ENCODE measurements at regions not wholly inside any gene's neighbourhood (a gene's known extent, or its start where the extent isn't known, plus 50 kb on each side); places are given as distances from the start of the nearest gene placed in this dataset.

GRCh38 chr10:124184208-124184830 lies 90.9 kb upstream of the CHST15 start:
- DNase-seq (ENCODE audit: low spot score) = no peak

GRCh38 chr10:124183617-124184016 lies 90.2 kb upstream of the CHST15 start:
- DNase-seq (ENCODE audit: low spot score) = no peak

GRCh38 chr10:124182088-124182541 lies 88.7 kb upstream of the CHST15 start:
- no peak for DNase-seq (ENCODE audit: low spot score)

GRCh38 chr10:124181656-124182055 lies 88.3 kb upstream of the CHST15 start:
- DNase-seq (ENCODE audit: low spot score) = no peak

DNA sequence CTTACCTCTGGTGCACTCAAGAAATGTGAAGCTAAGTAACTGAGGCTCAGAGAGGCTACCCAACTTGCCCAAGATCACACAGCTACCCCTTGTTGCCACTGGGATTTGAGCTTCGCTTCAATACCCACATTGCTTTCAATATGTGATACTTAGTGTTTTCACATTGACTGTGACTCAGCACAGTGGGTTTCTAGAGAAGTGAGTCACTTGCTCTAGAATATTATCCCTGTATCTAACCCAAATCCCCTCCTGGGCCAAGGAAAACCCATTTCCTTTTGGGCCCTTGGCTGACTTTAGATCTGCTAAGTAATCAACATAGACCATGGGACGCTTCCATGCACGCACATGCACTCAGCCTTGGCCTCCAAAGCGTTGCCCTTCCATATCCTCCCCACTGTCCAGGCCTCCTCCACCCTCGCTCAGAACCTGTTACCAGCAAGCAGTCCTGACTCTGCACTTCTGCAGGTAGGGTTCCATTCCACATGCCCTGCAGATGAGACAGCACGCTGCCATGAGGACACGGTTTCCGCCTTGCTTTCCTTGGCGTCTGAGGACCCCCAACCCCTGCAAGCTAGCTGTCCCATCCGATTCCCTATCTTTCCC lies 87.7 kb upstream of the CHST15 start:
- DNase-seq (ENCODE audit: low spot score) = no peak

DNA sequence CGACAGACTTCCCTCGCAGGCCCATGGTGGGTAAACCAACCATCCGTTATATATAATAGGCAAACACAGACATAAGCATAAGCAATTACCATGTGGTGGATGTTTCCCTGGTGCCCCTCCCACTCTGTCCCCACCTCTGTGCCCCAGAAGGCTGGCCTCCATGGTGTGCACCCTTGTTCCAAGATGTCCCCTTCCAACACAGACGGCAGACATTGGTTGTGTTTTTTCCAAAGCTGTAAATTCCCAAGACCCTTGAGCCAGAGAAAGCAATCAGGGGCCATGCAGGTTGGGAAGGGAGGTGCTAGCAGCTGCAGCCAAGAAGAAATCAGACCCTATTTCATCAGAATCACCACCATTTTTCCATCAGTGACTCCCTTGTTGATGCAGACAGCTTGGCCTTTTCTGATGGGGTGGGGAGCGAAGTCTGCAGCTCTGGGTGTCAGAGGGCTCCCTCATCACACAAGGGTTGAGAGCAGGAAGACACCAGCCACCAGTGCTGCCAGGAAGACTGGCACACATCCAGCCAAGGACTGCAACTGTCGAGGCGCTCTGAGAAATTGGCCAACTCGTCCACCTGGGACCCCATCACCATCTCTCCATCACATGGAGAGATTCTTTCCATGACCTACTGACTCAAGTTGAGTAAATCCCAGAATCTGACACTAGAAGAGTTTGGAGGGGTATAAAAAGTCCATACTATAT lies 86.8 kb upstream of the CHST15 start:
- DNase-seq (ENCODE audit: low spot score) = no peak

DNA sequence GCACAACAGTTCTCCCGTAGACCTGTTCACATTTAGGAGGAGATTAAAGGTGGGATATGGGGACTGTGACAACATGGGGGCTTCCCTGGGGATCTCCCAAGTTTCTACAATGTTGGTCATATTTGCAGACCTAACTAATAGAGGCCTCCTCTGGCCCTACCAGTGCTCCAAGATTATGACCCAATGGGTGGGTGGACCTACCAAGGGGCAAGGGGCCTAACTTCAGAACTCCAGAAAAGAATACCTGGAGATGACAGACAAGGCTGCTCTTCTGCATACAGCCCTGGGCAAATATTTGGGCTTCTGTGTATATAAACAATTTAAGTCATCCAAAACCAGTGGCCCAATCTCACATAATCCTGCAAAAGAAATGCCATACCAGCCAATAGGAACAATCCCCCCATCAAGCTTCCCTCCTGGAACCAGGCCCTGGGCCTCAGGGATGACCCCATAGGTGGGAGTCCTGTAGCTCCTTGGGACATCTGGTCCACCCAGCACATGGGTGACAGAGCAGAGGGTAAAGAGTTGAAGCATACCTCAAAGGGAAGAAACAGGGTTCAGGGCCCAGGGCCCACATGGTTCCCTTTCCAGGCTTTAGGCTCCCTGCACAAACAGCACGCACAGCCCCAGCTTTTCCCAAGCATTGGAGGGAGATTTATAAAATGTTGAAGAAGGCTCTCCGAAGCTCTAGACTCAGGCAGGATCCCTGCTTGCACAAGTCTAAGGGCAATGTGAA lies 86.1 kb upstream of the CHST15 start:
- no peak for DNase-seq (ENCODE audit: low spot score)

DNA sequence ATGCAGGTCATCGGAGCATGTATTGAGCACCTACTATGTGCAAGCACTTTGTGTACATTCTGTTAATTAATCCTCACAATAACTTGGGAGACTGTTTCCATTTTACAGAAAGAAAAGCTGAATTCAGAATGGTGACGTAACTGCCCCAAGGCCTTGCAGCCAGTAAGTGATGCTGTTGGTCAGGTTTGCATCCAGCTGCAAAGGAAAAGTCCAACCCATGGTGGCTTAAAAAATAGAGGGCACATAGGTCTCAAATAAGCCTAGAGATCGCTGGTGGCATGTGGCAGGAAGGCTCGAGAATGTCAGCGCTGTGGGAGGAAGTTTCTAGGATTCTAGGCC lies 83.8 kb upstream of the CHST15 start:
- DNase-seq (ENCODE audit: low spot score) = no peak

GRCh38 chr10:124176349-124177179 lies 83.2 kb upstream of the CHST15 start:
- no peak for DNase-seq (ENCODE audit: low spot score)

DNA sequence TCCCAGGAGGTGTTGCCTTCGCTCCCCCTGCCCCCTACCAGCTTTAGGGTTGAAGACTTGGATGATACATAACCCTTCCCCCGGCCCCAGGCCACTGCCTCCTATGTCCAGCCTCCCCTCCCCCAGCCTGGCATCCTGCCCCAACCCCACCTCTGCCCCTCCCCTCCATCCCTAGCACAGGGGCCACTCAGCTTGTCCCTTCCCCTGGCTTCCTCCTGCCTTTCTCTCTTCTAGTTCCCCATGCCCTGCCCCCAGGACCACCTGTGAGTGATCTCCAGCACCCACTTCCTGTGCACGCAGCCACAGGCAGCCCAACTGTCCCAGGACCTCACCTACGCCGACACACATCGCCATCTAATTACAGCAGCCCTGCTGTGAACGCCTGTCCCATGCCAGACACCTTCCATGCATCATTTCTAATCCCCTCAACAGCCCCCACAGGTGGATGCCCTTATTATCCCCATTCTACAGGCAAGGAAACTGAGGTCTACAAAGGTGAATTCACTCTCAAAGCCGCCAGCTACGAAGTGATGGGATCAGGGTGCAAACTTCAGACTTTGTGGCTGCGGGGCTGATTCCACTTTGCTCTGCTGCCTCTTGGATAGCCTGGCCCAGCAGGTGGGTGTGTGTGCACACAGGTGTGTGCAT lies 82.4 kb upstream of the CHST15 start:
- DNase-seq (ENCODE audit: low spot score) = no peak

DNA sequence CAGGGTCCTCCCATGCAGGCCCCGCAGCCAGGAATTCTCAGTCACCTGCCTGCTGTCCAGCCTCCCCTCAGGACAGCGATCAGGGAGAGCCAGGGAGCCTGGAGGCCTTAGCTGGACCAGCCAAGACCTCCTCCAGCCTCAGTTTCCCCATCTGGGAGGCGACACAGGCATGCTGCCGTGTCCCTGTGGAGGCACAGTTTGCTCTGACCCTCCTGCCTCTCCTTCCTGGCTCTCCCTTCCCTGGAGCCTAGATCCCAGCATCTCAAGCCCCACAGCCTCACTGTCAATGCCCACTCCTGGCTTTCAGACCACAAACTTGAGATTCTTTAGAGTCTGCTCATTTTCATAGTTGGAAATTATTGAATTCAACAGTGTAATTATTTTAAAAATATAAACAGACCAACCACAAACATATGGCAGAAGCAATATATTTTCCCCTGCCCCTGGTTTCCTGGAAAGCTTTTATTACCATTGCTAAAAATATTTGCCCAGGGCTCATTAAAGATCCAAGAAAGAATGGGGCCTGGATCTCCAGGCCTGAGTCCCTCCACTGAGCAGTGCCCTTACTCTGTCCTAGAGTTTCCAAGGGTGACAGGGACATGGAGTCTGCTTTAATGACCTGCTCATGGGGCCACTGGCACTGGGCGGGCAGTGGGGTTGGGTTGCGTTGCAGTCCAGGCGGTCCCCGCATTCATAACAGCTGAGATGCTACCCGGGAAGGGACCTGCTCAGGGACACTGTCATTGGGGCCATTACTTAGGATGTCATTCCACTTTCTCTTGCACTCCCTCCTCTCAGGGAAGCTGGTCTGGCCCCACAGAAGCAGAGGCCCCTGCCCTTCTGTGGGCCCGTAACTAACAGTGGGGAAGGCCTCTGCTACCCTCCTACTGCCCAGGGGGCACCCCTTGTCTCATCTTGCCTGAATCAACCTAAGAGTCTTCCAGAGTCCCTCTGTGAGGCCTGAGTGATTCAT lies 81.6 kb upstream of the CHST15 start:
- DNase-seq (ENCODE audit: low spot score) = no peak

DNA sequence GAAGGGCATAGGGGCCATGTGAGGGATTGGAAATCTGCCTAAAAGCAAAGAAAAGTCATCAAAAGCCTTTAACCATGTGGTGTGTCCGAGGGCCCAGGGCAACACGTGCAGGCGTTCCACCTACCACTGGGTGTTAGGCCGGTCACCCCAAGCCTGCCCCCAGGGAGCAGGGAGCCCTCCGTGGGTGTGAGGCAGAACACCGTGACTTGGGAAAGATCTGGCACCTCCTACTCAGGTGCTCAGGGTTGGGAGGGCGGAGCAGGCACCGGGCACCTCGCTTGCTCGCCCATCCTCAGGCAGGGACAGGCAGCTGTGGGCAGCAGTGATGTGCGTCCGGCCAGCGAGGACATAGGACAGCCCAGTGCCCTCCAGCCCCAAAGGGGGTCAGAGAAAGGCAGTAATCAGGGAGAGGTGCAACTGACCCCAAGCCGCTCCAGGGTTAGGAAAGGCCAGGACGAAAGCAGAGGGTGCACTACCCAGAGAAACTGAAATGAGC lies 80.7 kb upstream of the CHST15 start:
- DNase-seq (ENCODE audit: low spot score) = no peak

DNA sequence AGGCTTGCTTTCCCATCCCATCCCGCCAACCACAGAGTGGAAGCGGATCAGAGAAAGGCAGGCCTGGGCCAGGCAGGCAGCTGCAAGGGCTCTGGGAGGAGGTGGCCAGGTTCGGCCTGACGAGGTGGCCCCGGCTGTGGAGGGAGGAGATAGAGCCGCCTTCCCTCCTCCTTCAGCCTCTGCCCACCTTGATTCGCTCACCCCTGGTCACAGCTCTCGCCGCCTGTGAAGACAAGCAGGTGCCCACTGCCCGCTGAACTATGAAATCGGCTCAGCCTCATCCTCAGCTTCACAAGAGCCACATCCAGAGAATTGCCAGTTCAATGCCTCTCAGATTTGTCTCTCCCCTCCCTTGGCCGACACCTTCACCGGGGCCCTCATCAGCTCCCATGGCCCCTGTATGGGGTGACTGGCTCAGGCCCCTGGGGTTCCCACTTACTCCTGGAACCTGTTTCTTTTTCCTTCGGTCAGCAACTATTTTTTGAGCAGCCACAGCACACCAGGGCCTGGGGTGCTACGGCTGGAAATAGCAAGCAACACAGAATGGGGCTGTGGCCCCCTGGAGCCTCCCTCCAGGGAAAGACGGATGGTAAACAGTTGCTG lies 80.0 kb upstream of the CHST15 start:
- DNase-seq (ENCODE audit: low spot score) = no peak

DNA sequence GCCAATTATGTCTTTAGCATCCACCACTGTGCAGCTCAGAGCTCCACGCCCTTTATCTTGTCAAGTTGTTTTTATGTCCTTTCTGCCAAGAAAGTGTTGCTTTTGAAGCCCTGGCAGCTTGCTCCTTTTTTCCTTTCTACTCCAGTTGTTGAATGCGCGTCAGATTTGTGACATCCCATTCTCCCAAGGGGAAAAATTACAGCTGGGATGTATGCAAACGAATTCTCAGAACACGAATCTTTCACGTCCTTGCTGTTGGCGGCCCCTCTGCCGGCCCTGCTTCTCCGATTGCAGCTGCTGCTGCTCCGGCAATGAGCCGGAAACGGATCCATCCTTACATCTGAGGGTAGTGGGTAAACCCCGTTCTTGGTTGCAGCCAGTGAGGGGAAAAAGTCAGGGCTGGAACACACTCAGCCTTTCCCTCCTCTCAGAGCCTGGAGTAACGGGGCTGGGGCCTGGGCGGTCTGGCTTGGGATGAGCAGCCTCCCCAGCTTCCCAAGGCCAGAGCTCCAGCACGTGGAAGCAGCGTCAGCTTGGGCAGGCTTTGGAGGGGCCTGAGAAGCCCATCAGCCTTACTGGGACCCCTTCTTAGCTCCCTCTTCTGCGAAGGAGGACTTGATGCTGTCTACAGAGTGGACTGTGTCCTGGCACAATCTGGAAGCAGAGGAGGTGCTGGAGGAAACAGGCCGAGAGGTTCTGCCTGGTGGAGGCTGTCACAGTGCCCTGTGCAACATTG lies 79.0 kb upstream of the CHST15 start:
- no peak for DNase-seq (ENCODE audit: low spot score)

- DNase-seq (ENCODE audit: low spot score) = no peak
Measured at GRCh38 chr10:124171561-124171960, 78.2 kb upstream of the CHST15 start.

DNA sequence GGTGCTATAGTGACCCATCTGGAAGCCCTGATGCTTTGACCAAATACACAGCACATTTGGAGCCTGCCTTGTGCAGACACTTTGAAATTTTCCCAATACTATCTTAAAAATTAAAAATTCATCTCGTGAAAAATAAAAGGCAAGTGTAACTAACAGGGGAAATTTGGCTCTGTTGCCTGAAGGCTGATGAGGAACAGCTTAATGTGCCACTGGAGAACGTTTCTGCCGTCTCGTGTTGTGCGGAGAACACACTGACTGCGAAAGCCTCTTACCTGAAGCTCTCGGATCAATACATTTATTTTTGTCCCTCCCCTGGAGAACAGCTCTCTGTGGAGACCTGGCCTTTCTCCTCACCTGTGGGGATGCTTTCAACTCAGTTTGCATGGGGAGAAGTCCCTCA lies 77.2 kb upstream of the CHST15 start:
- no peak for DNase-seq (ENCODE audit: low spot score)

- peak; percentile 47 for DNase-seq (ENCODE audit: low spot score)
Measured at GRCh38 chr10:124168991-124169802, 75.8 kb upstream of the CHST15 start.

GRCh38 chr10:124168581-124168980 lies 75.2 kb upstream of the CHST15 start:
- DNase-seq (ENCODE audit: low spot score) = no peak

Measured in SK-N-DZ (cell line).